ENCODE measurements at regions not wholly inside any gene's neighbourhood (a gene's known extent, or its start where the extent isn't known, plus 50 kb on each side); places are given as distances from the start of the nearest gene placed in this dataset.

DNA sequence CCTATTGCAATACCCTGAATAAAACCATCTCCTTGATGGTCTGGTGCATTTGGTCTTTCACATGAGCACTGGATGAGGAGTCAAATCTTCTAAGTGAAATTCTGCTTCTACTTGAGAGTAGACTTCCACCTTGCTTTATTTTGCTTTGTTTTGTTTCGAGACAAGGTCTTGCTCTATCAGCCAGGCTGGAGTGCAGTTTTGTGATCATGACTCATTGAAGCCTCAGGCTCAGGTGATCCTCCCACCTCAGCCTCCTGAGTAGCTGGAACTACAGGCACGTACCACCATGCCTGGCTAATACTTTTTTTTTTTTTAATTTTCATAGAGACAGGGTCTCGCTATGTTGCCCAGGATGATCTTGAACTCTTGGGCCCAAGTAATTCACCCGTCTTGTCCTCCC lies 65.8 kb upstream of the F3 start:
- H3K4me3 ChIP-seq (ENCODE audit: low read depth, low read length) = no peak overlapping the region
- no peak for DNase-seq (ENCODE audit: low read depth)
- TF ChIP-seq, protein P1, sequence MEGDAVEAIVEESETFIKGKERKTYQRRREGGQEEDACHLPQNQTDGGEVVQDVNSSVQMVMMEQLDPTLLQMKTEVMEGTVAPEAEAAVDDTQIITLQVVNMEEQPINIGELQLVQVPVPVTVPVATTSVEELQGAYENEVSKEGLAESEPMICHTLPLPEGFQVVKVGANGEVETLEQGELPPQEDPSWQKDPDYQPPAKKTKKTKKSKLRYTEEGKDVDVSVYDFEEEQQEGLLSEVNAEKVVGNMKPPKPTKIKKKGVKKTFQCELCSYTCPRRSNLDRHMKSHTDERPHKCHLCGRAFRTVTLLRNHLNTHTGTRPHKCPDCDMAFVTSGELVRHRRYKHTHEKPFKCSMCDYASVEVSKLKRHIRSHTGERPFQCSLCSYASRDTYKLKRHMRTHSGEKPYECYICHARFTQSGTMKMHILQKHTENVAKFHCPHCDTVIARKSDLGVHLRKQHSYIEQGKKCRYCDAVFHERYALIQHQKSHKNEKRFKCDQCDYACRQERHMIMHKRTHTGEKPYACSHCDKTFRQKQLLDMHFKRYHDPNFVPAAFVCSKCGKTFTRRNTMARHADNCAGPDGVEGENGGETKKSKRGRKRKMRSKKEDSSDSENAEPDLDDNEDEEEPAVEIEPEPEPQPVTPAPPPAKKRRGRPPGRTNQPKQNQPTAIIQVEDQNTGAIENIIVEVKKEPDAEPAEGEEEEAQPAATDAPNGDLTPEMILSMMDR (IDR thresholded peaks at IDR 0.05; ENCODE audit: low read depth, low read length, missing control alignments) = no peak

DNA sequence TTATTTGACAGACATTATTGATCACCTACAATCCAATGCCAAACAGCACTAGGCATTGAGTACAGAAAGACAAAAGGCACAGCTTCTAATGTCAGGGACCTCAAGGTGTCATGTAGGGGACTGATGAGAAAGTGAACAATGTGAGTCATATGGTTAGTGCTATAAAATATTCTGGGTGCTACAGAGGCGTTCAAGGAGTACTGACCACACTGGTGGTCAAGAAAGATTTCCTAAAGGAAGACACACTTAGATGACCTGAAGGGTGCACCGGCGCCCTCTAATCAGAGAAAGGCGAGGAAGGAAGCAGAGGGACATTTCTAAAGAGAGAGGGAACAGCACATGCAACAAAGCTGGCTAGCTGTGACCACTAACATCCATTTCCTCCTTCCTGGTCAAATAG lies 64.9 kb upstream of the F3 start:
- TF ChIP-seq, protein P1 (IDR thresholded peaks at IDR 0.05; ENCODE audit: low read depth, low read length, missing control alignments) = no peak
- DNase-seq (ENCODE audit: low read depth) = no peak
- no peak overlapping the region for H3K4me3 ChIP-seq (ENCODE audit: low read depth, low read length)

DNA sequence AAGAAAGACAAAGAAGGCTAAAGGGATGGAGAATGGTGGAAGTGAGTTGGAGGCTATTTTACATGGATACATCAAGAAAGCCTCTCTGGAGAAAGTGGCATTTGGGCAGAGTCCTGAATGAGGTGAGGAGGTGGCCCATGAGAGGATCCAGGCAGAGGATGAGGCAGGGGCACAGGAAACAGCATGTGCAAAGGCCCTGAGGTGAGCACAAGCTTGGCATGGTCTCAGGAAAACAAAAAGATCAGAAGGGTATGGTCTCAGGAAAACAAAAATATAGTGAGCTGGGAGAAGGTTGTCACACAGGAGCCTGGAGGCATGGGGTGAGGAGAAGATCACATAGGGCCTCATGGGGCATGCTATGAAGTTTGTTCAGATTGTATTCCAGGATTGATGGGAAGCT lies 62.1 kb upstream of the F3 start:
- no peak for DNase-seq (ENCODE audit: low read depth)
- no peak overlapping the region for H3K4me3 ChIP-seq (ENCODE audit: low read depth, low read length)
- TF ChIP-seq, protein P1 (IDR thresholded peaks at IDR 0.05; ENCODE audit: low read depth, low read length, missing control alignments) = no peak

DNA sequence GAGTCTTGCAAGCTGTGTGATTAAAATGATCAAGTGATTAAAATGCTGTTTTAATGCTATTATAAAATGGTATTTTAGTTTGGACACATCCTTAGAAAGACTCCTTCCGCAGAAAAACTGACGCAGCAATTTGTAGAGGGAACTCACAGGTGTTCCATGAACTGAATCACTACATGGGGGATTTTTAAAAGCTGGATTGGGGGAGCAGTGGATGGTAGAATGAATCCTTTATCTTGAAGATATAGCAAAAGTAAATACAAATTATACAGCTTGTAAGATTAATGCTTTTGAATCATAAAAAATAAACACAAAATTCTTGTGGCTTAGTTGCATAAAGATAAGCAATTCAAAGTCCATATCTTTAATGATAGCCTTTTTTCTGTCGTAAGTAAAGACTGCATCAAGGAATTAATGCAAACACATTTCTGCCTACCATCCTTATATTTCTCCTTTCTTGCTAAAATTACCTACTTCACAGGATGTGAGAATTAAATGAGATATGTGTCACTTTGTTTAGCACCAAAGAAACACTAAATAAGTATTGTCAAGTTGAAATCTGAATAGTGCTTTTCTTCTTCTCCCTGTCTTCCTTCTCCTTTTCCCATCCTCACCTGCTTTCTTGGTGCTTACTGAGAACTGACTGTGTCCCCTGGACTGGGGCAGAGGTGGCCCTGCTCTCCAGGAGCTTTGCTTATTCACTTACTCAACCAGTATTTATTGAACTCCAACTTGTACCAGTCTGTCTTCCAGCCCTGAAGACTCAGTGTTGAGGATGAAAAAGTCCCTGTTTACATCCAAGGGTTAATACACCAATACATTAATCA lies 61.5 kb upstream of the F3 start:
- no peak for DNase-seq (ENCODE audit: low read depth)
- H3K4me3 ChIP-seq (ENCODE audit: low read depth, low read length) = no peak overlapping the region
- TF ChIP-seq, protein P1 (IDR thresholded peaks at IDR 0.05; ENCODE audit: low read depth, low read length, missing control alignments) = no peak

DNA sequence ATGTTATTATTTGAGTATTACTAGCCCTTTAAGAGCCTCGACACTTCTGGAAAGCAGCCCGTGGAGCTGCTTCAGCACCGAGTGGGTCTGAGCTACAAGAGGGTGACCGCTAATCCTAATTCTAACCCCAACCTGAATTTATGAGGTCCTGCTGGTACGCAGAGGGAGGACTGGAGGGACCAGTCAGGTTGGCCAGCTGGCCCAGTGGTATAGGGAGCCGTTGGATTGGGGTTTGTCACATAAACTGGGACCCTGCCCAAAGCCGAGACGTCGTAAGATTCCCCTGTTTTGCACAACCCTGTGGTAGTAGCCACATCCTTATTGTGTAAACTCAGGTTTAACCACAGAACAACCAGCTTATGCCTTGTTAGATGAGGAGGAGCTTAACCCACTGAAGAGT lies 60.8 kb upstream of the F3 start:
- no peak for DNase-seq (ENCODE audit: low read depth)
- TF ChIP-seq, protein P1 (IDR thresholded peaks at IDR 0.05; ENCODE audit: low read depth, low read length, missing control alignments) = no peak
- H3K4me3 ChIP-seq (ENCODE audit: low read depth, low read length) = no peak overlapping the region

DNA sequence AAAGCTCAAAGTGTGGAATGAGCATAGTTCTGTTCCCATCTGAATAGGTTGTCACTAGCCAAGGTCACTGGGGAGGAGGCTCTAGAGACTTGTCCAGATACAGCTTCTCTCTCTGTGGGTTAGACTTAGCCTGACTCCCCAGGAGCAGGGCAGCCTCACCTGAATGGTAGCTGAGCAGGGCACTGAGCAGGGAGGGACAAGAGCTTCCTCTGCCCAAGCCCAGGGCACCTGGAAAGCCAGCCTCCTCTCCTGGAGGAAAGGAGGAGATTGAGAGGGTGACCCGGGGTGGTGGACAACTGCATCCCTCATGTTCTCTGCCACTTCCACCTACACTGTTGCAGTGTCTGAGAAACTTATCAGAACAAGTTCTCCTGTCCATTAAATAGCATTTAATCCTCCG lies 59.0 kb upstream of the F3 start:
- no peak for DNase-seq (ENCODE audit: low read depth)
- H3K4me3 ChIP-seq (ENCODE audit: low read depth, low read length) = no peak overlapping the region
- TF ChIP-seq, protein P1 (IDR thresholded peaks at IDR 0.05; ENCODE audit: low read depth, low read length, missing control alignments) = no peak
